Tibial nerve (tissue), 4 donors: ENCODE measurements at regions not wholly inside any gene's neighbourhood (a gene's known extent, or its start where the extent isn't known, plus 50 kb on each side); places are given as distances from the start of the nearest gene placed in this dataset.

Experiments used
- EP300 ChIP-seq, 2 donors: sonication (generic); formaldehyde crosslinking; IDR thresholded peaks; one replicate each; pipeline ENCODE4 v1.6.1; 2017; ENCODE audit warnings: antibody characterized with exemption in 2 of 2, mild to moderate bottlenecking in 1 of 2
- POLR2A ChIP-seq, 2 donors: fragments of 450-650 bp; IDR thresholded peaks; one replicate each; pipeline ENCODE4 v1.6.1; 2017; ENCODE audit warnings: antibody characterized with exemption in 2 of 2, mild to moderate bottlenecking in 2 of 2, moderate library complexity in 2 of 2
- TF ChIP-seq, protein P1 (sequence below), 5 experiments: fragments of 200-600 bp in 3 of 5; fragments of 450-650 bp in 2 of 5; sonication (generic) in 3 of 5; IDR thresholded peaks; one replicate each; pipeline ENCODE4 v1.5.1; 2016 to 2019; ENCODE audit warnings: antibody characterized with exemption in 5 of 5, mild to moderate bottlenecking in 3 of 5, moderate library complexity in 2 of 5

GRCh38 chr4:18248611-18249010 lies 227.1 kb upstream of the LCORL start:
- TF ChIP-seq, protein P1, sequence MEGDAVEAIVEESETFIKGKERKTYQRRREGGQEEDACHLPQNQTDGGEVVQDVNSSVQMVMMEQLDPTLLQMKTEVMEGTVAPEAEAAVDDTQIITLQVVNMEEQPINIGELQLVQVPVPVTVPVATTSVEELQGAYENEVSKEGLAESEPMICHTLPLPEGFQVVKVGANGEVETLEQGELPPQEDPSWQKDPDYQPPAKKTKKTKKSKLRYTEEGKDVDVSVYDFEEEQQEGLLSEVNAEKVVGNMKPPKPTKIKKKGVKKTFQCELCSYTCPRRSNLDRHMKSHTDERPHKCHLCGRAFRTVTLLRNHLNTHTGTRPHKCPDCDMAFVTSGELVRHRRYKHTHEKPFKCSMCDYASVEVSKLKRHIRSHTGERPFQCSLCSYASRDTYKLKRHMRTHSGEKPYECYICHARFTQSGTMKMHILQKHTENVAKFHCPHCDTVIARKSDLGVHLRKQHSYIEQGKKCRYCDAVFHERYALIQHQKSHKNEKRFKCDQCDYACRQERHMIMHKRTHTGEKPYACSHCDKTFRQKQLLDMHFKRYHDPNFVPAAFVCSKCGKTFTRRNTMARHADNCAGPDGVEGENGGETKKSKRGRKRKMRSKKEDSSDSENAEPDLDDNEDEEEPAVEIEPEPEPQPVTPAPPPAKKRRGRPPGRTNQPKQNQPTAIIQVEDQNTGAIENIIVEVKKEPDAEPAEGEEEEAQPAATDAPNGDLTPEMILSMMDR (IDR thresholded peaks at IDR 0.05): no peak
- no peak for TF ChIP-seq POLR2A (IDR thresholded peaks at IDR 0.05)
- no peak for TF ChIP-seq EP300 (IDR thresholded peaks at IDR 0.05)
